DND-41 (cell line): ENCODE measurements at regions not wholly inside any gene's neighbourhood (a gene's known extent, or its start where the extent isn't known, plus 50 kb on each side); places are given as distances from the start of the nearest gene placed in this dataset.

Source experiments
- CTCF ChIP-seq: IDR thresholded peaks from 2 replicates; pipeline ENCODE4 v1.5.1; 2012; ENCODE audit warnings: borderline replicate concordance, low read length, moderate library complexity, mild to moderate bottlenecking; ENCODE audit not compliant: poor library complexity, severe bottlenecking; ENCODE audit errors: extremely low read depth
- EZH2 ChIP-seq: IDR thresholded peaks from 3 replicates; pipeline ENCODE4 v1.6.1; 2012; ENCODE audit warnings: borderline replicate concordance, low read depth, mild to moderate bottlenecking, moderate library complexity, low read length, inconsistent platforms; ENCODE audit not compliant: severe bottlenecking

- no peak for TF ChIP-seq EZH2
- TF ChIP-seq CTCF, result no peak
Observed at GRCh38 chr14:97414718-97415098, 617.5 kb downstream of the VRK1 start.
